ENCODE measurements at regions not wholly inside any gene's neighbourhood (a gene's known extent, or its start where the extent isn't known, plus 50 kb on each side); places are given as distances from the start of the nearest gene placed in this dataset.

DNA sequence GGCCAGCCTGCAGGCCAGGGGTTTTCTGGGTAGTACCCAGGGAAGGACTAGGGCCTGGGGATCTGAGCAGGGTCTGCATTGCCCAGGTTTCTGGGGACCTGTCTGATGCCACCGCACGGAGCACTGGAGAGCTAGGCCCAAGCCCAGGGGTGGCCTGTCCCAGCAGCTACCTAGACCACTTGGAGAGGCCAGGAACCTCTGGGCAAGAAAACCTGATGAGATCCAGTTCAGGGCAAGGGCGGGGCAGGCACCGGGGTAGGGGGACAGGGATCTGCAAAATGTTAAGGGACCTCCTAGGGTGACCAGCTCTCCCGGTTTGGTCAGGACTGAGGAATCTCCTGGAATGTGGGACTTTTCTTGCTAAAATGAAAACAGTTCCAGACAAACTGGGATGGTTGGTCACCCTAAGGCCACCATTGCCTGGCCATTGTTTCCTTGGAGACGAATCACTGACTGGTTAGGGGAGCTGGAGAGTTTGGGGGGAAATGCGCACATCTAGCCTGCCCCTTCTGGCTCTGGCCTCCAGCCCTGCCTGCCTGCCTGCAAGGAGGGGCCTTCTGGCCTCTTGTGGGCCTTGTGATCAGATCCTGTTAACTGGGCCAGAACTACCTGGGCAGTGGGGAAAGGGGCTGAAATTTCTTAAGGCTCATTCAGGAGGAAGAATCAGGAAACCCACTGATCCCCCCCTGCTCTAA lies 117.4 kb upstream of the TLE3 start:
- no peak for DNase-seq

DNA sequence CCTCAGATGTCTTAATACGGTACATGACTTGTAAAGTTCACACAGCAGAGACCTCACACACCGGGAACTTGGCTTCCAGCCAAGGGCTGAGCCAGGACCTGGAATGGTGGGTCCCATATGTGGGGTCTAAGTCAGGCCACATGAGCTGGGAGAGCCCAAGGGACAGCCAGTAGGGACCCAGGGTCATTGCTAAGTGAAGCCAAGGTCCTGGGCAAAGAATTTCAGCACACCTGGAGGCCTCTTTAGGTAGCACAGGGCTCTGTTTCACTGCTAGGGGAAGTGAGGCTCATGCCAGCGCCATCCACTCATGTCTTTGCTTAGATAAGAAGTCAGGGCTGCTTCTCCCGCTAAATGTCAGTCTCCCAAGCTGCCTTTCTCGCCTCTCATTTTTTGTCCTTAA lies 116.6 kb upstream of the TLE3 start:
- no peak for DNase-seq

DNA sequence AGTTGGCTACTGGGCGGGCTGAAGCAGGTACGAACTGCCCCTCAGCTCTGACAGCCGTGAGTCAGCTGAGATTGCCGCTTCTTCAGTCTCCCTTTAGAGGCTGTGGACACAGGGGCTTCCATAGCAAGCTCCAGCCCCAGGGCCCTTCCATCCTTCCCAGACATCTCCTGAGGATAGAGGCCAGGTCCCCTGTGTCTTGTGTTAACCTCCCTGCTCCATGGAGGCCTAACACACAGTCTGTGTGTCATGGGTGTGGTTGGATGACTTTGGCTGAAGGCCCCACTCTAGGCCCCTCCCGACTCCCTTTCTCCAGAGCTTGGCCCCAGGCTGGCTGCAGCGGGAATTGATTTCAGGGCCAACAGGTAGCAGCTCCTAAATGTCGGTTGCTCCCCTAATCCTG lies 116.1 kb upstream of the TLE3 start:
- DNase-seq = no peak

DNA sequence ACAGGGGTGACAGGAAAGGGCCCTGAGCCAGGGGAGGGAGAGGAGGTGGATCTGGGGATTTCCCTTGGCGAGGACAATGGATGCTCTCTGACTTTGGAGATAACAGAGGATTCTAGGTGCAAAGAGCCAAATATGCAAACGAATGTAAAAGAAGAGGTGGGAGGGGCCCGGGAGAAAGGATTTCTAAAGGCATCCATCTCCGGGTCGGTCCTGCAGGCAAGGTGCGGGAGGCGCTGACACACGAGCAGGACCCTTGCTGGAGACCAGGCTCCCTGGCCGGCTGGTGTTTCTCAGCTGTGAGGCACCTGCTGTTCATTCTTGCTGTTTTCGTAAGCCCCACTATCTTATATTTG lies 115.2 kb upstream of the TLE3 start:
- DNase-seq = no peak

DNA sequence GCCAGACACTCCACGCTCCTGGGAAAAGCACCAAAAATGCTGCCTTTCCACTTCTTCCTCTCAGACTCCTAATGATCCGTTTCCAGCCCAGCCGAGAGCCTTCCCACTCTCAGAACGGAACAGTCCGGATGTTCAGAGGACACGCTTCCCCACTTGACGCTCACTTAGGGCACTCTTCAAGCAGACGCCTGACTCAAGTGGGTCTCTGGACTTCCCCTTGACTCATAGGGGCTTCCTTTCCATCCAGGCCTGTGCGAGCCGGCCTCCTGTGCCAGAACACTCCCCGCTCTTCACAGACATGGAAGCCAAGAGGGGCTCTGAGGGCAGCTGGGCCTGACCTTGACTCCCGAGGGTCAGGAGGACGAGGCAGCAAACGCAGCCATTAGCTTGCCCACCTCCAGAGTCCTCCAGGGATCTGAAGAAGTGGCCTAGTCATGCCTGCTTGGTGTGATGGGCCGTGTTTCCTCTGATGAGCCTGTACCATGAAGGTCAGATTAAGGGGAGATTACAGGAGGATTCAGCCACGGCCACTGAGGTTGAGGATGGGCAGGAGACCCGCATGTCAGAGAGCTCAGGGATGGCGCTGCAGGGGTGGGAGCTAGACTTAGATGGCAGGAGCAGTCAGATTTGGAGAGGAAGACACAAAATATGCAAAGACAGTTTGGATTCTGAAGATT lies 114.7 kb upstream of the TLE3 start:
- no peak for DNase-seq

DNA sequence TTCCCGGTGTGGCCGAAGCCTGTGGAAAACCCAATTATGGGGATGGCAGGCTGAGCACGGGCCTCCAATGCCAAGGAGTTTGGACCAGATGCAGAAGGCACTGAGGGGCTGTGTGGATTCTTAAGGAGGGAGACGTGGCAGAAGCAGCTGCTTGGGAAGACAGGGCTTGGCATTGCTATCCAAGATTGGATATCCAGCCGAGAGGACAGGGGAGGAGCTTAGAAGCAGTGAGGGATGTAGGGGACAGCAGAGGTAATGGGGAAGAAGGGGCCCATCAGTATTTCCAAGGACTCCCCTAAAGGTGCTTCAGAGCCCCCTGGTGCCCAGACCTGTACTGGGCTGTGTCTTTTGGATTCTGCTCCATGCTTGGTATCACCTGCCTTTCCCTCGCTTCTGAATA lies 112.8 kb upstream of the TLE3 start:
- no peak for DNase-seq

DNA sequence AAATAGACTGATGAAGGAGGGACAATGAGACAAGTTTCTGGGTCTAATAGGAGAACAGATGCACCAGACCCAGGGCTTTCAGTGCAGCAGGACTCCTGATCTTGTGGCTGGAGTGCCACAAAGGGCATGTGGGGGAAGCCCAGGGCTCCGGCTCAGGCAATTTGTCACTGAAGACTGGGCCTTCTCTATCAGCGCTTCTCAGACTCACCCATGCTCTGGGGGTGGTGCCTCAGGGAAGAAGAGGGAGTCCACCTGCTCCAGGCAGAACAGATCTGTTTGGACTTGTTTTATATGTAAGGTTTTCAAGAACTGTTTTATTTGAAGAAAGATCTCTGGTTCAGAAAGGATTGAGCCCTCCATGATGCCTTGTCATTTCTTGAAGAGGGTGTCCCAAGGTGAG lies 112.4 kb upstream of the TLE3 start:
- DNase-seq = no peak

DNA sequence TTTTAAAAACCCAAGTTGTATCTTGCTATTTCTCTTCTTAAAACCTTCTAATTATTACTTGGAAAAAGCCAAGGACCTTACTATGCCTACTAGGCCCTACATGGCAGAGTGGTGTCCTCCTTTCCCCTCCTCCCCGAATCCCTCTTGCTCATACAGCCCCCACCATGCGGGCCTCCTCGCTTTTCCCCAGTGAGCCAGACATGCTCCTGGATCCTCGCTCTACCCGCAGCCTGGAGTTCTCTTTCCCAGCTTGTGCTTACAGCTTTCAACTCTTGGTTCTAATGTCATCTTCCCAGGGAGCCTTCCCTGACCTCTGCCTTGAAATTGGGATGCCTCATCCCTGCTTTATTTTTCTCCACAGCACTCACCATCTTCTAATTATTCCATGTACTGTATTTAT lies 111.8 kb upstream of the TLE3 start:
- no peak for DNase-seq

DNA sequence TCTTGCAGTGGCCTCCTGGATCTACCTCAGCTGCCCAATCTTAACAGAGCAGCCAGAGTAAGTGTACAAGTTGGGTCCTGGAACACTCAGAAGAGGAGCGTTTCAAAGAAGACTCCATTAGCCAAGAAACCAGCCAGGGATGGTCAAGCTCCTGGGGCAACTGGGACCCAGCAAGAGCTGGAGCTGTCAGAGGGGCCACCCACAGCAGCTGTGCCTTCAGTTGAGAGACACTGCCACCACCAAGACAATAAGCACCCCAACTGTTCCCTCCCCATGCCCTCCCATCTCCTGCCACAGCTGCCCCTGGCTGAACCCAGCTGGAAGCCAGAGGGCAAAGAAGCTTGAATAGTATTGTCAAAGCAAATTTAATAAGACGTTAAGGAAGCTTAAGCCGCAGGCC lies 110.6 kb upstream of the TLE3 start:
- no peak for DNase-seq

DNA sequence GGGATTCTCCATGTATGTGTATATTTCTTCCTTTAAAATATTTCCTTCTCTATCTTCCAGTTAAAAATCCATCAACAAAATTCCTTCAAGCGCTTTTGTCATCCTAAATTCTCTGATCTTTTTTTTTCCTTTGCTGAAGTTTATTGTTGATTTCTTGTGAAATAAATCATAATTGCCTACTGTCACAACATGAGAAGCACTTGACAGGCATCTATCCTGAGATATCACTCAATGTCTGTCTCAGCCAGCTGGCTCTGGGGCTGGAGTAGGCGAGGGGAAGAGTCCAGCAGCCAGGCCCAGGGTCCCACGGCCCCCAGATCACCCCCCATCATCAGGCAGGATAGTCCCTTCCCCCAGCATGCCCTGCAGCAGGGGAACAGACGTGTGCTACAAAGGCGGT lies 109.0 kb upstream of the TLE3 start:
- DNase-seq = no peak

DNA sequence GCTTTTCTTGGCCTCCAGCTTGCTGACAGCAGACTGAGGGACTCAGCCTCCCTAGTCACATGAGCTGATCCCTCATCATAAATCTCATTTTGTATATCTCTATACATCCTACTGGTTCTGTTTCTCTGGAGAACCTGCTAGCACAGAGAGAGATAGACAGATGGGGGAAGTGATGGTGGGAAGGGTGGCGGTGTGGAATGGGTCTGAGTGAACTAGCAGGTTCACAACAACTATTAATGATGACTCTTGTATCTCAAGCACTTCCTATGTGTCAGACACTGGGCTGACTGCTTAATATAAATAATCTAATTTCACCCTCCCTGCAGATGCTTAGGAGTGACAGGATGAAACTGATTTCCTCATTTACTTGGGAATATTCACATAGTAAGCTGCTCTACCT lies 106.9 kb upstream of the TLE3 start:
- no peak for DNase-seq

DNA sequence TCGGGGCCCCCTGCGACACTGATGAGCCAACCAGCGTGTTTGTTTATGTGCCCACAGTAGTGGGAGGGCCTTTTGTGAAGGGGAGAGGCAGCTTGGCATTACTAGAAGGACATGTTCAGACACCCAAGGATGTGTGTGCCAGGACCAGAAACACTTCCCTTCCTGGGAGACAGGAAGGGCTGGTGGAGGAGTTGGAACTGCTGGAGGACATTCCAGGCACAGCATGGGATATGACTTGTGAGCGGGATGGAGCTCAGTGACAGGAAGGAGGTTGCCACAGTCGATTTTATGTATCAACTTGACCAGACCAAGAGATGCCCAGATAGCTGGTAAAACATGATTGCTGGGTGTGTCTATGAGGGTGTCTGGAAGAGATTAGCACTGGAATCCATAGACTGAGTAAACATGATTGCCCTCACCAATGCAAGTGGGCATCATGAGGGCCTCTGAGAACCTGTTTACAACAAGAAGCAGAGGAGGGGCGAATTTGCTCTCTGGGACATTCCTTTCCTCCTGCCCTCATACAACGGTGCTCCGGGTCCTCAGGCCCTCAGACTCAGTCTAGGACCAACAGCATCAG lies 106.4 kb upstream of the TLE3 start:
- no peak for DNase-seq

DNA sequence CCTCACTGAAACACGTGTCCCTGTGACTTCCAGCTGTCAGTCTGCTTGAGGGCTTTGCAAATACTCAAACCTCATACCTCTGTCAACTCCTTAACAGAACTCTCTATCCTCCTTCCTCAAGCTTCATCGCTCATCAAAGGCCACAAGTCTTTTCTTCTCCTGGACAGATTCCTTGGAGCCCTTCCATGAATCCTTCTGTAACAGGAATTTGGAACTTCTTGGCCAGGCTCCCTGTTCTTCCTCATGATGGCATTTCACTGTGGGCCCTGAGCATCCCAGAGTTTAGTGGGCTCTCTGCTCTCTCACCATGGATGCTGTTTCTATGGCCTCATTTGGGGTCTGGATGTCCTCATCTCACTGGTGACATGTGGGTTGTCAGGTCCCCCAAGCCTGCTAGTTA lies 105.0 kb upstream of the TLE3 start:
- DNase-seq = no peak

DNA sequence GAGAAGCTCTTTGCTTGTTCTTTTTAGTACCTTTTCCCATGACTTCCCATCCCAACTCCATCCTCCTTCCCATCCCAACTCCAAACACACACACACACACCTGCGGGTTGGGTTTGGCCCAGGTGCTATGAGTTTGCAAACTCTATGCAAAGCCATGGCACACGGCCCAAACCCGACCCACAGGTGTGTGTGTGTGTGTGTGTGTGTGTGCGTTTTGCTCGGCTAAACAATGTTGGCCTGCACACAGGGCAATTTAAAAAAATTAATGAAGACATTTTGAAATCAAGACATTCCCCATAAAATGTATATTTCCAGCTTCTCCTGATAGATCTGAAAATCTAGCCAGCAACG lies 103.7 kb upstream of the TLE3 start:
- no peak for DNase-seq

DNA sequence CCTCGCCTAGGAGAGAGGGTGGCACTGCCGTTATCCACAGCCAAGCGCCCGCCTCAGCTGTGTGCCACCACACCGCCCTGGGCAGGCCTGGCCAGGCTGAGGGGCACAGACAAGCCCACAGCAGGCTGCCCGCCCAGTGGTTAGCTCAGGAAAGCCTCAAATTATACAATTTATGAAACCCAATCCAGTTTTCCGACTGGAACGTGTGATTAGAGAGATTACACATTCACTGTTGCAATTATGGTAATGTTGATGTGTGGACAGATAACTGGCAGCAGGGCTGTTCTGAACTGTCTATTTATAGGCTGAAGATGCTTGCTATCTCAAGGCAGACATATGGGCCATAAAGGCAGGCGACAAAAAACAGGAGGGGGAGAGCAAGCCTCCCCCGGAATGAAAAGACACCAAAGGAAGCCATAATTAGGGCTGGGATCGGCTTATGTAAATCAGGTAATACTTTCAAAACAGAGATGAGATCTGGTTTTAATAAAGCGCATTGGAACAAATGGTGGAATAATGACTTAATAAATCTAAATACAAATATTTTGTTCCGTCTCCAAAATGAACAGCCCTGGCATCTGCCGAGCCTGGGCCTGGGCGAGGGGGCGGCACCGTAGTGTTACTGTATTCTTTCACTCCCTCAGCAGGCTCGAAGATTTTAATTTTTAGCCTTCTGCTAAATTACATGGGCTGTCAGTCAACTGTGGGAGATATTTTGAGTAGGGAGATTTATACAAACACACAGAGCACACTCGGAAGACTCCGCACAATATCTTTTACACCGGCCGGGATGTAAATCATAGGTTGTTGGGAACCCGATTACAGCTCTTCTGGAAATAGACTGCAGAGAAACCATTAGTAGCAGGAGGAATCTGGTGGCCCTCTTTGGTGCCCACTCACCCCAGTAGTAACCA lies 103.1 kb upstream of the TLE3 start:
- no peak for DNase-seq

DNA sequence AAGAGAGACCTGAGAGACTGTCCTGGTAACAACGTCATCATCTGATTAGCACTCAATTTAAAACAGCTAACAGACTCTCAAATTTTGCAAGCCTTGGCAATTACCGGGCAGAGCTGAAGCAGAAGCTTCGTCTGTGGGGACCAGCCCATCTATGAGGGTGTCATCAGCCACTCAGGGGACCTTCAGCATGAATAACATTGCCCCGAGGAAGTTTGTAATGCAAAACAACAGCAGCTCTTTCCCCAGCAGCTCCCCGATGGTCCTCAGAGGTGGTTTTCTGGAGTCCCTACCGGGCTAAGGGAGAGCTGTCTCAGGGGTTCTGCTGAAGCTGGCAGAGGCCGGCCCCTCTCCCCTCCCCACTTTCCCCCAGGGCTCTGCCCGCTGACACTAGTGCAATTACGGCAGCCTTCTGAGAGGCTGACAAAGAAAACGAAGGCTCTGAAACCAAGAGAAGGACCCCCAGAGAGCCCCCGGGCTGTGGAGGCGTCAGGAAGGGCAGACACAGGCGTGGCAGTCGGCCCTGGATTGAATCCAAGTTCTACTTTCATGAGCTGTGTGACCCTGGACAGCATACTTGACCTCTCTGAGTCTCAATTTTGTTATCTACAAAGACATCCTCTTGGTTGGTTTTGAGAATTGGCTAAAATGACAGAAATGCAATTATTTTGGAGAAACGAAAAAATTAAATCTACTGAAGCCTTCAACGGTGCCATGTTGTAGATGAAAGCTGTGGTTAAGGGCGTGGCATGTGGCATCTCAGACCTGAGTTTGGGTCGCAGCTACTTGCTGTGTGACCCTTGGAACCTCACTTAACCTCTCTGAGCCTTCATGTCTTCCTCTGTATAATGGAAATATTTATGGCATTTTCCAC lies 102.1 kb upstream of the TLE3 start:
- no peak for DNase-seq

DNA sequence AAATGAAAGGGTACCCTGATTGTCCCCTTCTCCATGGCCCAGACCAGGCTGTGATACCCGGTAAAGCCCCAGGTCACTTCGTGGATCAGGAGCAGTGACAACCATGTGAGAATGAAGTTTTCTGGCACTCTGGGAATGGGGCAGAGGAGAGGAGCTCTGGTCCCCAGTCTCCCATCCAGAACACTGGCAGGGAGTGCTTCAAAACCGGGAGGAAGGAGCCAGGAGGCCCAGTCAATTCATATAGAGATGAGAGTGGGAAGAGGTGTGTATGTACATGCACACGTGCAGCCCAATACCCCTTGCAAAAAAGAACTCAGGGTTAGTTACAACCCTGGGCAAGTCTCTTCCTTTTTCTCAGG lies 101.4 kb upstream of the TLE3 start:
- DNase-seq = no peak

DNA sequence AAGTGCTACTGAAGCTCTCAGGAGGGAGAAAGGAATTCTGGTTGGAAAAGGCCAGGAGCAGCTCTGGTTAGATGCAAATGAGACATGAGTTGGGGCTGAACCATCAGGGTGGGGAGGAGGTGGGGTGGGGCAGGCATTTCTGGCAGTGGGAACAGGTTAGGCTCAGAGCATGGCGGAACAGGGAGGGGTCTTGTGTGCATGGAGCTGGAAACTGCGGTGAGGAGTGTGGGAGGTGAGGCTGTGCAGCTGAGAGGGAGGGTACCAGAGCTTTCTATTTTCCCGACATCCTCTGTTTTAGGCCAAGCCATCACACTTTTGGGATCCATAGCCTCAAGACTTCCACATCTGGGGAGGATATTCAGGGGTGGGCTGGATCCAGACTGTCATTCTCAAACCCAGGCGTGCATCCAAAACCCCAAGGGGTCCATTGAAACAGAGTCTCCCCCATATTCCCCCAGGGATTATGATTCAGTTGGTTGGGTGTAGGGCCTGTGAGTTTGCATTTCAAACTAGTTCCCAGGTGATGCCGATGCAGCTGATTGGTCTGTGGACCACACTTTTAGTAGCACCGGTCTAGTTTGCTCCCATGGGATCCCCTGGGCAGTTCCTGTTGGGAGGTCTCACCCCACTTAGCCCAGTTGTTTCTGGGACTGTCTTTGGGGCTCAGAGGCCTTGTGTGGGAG lies 100.9 kb upstream of the TLE3 start:
- DNase-seq = no peak

DNA sequence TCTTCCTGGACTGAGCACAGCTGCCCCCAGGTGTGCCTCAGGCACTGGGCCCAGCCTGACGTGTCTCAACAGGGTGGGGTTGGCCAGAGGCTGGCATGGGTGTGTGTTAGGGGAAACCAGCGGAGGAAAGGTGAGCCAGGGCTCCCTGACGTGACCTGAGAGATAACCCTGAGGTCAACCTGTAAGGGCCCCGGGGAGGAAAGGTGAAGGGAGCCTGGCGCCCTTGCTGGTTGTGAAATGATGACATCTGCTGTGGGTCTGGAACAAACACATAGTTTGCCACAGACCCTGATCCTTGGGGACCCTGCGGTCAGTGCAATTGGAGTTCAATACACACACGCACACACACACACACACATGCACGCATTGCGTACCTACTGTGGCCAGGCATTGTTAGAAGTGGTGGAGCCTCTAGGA lies 100.2 kb upstream of the TLE3 start:
- no peak for DNase-seq

DNA sequence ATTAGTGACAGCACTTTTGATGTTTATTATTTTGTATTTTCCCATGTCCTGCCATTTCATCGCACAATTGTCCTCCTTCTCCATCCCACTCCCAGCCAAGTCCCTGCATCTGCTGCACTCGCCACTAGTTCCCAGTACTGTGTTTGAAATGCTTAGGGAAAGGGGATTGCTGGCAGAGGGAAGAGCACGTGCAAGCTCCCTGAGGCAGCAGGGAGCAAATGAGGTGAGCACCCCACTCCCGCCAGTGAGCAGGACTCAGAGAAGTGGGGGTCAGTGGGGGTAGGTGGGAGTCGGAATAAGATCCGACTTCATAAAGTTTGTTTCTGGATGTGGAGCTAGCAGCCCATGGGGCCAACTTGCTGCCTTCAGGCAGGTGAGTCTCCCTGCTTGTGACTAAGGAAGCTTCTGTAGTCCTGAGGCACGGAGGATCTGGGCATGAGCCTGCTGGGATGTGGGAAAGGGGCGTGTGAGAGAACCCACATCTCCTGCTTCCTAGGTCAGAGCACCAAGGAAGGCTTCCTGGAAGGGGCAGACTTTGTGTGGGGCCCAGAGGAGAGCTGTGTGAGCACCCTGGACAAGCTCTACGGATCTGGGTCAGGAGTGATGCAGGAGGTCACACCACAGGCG lies 99.7 kb upstream of the TLE3 start:
- no peak for DNase-seq

All from T-helper 2 cell (primary cell).